Activated CD8-positive, alpha-beta T cell treated with anti-CD3 and anti-CD28 coated beads, Interleukin-2, amount 10 ng/mL, durations not matched to agents 7 days and 5 days (primary cell): ENCODE measurements at regions not wholly inside any gene's neighbourhood (a gene's known extent, or its start where the extent isn't known, plus 50 kb on each side); places are given as distances from the start of the nearest gene placed in this dataset.
"Not testable (repeated sequence)": the region's sequence is repeated elsewhere in the genome, so short reads cannot be mapped to it uniquely, and the experiment has no call there.

Experiments
- ATAC-seq: fragments of 150-1000 bp; cut with Tn5 transposase; one replicate; pipeline ENCODE4 v1.10.0; 2021; ENCODE audit warnings: moderate library complexity
- CTCF ChIA-PET: fragments of 350-600 bp; sonication (Branson Sonifier 250); formaldehyde crosslinking; loops from one replicate; lab custom pipeline; 2021; ENCODE audit warnings: antibody characterized with exemption; lab: Charles Lee
- POLR2A ChIA-PET: fragments of 350-600 bp; sonication (Branson Sonifier 250); formaldehyde crosslinking; loops from one replicate; lab custom pipeline; 2021; ENCODE audit warnings: antibody characterized with exemption; lab: Charles Lee
- DNase-seq: peaks from one replicate; pipeline ENCODE4 v3.0.0-alpha.2; 2020
- H3K27ac Mint-ChIP-seq: one replicate; pipeline ENCODE4 v1.8.0; 2021; ENCODE audit warnings: mild to moderate bottlenecking, mixed read lengths
- H3K27me3 Mint-ChIP-seq: one replicate; pipeline ENCODE4 v1.8.0; 2021; ENCODE audit warnings: low read depth, mixed read lengths
- H3K36me3 Mint-ChIP-seq: one replicate; pipeline ENCODE4 v1.8.0; 2021; ENCODE audit warnings: low read depth, mixed read lengths
- H3K4me1 Mint-ChIP-seq: one replicate; pipeline ENCODE4 v1.8.0; 2021; ENCODE audit warnings: low read depth, mixed read lengths
- H3K4me3 Mint-ChIP-seq: one replicate; pipeline ENCODE4 v1.8.0; 2021; ENCODE audit warnings: mild to moderate bottlenecking, mixed read lengths
- H3K9me3 Mint-ChIP-seq: one replicate; pipeline ENCODE4 v1.8.0; 2022; ENCODE audit warnings: mixed read lengths; ENCODE audit not compliant: insufficient read depth

DNA sequence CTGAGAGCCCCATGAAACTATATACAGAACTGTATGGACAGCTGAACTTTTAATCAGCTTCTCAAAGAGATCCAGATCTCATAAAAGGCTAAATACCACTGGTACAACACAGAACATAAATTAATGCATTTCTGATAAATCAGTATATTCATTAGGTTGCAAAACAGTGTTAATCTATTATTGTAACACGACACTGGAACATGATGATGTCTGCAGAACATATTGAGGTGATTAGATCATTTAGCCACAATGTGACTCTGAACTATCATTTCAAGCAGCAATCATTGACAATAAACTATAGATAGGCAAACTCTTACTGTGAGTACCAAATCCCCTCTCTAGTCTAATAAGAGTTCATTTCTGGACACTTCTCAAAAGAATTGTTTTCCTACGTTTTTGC lies 50.3 kb downstream of the GASK1B start:
- CTCF ChIA-PET: no interaction called here
- H3K27ac Mint-ChIP-seq: no peak overlapping the region
- no peaks in the 10 kb centered on the region for H3K36me3 Mint-ChIP-seq
- H3K9me3 Mint-ChIP-seq: no peaks in the 10 kb centered on the region
- no peaks in the 10 kb centered on the region for H3K27me3 Mint-ChIP-seq
- no peaks in the 10 kb centered on the region for H3K4me1 Mint-ChIP-seq
- no peak overlapping the region for H3K4me3 Mint-ChIP-seq
- POLR2A ChIA-PET: no interaction called here
- ATAC-seq (no peak), DNase-seq (no peak)

DNA sequence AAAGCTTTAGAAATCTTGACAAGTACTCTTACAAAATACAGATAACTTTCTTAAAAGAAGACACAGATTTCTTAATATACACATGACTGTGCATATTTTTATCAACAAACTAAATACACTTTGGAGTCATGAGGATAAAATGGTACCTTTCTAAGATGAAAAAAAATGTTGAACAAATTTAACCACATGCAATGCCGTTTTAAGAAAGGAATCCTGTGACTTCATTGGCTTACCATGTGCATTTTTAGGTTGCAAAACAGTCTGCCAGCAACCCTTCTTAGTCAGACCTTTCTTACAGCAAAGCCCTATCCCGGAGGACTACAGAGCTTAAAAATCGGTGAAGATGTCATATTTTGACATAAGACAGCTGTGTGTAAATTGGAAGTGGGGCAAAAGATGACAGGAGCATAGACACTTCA lies 51.7 kb downstream of the GASK1B start:
- Mint-ChIP-seq H3K9me3 (no peaks in the 10 kb centered on the region), H3K27ac (no peak overlapping the region), H3K4me3 (no peak overlapping the region), H3K27me3 (no peaks in the 10 kb centered on the region), H3K36me3 (no peaks in the 10 kb centered on the region), H3K4me1 (no peaks in the 10 kb centered on the region)
- ChIA-PET CTCF (no interaction called here), POLR2A (no interaction called here)
- no peak for ATAC-seq
- no peak for DNase-seq

DNA sequence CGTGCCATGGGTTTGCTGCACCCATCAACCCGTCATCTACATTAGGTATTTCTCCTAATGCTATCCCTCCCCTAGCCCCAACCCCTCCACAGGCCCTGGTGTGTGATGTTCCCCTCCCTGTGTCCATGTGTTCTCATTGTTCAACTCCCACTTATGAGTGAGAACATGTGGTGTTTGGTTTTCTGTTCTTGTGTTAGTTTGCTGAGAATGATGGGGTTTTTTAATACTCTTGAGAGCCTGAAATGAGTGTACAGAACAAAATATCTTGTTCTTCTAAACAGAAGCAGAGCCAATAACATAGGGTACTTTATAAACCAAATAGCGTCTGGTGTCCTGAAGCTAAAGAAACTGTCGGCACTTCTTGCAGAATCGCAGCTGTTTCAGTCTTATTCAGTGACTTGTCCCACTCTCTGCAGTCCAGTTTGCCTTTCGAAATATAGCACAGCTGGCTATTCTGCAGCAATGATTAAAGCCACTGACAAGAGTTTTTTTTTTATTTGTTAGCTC lies 52.1 kb downstream of the GASK1B start:
- ATAC-seq, H3K27me3 Mint-ChIP-seq, CTCF ChIA-PET: not testable (repeated sequence)

DNA sequence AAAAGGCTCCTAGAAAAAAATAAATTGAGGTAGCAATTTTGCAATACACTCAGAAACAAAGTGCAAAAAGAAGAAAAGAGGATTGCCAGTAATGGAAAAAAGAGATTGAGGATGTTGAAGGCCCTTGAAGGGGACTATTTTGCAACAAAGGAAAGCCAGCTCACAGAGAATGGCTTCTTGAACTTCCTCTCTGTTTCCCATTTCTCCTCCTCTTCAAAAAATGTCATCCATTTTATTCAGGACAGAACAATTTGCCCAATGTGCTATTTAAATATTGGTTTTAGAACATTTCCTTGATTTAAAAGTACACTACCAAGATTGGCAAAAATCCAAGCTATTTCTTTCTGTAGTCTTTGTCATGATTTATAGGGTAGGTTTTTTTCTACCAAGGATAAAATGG lies 60.2 kb downstream of the GASK1B start:
- CTCF ChIA-PET: no interaction called here
- Mint-ChIP-seq H3K36me3 (no peaks in the 10 kb centered on the region), H3K4me1 (no peaks in the 10 kb centered on the region), H3K4me3 (no peak overlapping the region), H3K27me3 (no peaks in the 10 kb centered on the region), H3K9me3 (no peaks in the 10 kb centered on the region), H3K27ac (no peak overlapping the region)
- POLR2A ChIA-PET: no interaction called here
- ATAC-seq (no peak), DNase-seq (no peak)

More for the DNA sequence above, 52.1 kb downstream of the GASK1B start:
- DNase-seq, H3K27ac Mint-ChIP-seq, H3K36me3 Mint-ChIP-seq, POLR2A ChIA-PET, H3K4me3 Mint-ChIP-seq, H3K4me1 Mint-ChIP-seq, H3K9me3 Mint-ChIP-seq: not testable (repeated sequence)

DNA sequence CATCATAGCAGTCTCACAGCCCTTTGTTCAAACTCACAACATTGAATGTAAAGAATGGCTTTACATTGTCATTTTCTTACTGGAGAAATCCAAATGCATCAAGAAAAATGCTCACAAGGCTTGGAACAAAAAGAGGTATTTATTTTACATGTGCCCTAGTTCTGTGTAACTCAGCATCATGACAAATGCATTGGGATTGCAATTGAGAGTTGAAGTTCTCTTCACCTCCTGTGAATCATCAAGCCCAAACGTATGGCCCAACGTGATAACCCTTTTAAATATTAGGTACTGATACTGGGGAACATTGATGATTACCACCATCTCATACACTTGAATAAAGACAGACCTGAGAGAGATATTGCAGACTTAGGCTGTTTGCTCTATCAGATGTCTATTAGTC lies 61.6 kb downstream of the GASK1B start:
- DNase-seq (no peak), ATAC-seq (no peak)
- Mint-ChIP-seq H3K4me3 (no peak overlapping the region), H3K4me1 (no peaks in the 10 kb centered on the region), H3K27me3 (no peaks in the 10 kb centered on the region), H3K9me3 (no peaks in the 10 kb centered on the region), H3K36me3 (no peaks in the 10 kb centered on the region), H3K27ac (no peak overlapping the region)
- POLR2A ChIA-PET: no interaction called here
- CTCF ChIA-PET: no interaction called here

DNA sequence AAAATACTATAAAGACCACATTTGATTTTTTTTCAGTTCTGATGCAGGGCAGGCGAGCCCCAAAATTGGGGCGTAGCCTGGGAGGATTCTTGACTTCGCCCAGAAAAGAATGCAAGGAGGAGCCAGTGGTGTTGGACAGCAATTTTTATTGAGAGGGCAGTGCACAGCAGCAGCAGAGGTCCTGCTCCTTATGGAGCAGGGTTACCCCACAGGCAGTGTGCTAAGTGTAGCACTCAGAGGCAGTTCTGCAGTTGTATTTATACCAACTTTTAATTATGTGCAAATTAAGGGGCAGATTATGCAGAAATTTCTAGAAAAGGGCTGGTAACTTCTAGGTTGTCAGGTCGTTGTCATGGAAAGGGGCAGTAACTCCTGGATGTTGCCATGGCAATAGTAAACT lies 69.9 kb downstream of the GASK1B start:
- ATAC-seq: no peak
- no peak for DNase-seq
- ChIA-PET POLR2A (no interaction called here), CTCF (no interaction called here)
- Mint-ChIP-seq H3K36me3 (no peaks in the 10 kb centered on the region), H3K27me3 (no peaks in the 10 kb centered on the region), H3K4me1 (no peaks in the 10 kb centered on the region), H3K9me3 (no peaks in the 10 kb centered on the region), H3K4me3 (no peak overlapping the region), H3K27ac (no peak overlapping the region)

DNA sequence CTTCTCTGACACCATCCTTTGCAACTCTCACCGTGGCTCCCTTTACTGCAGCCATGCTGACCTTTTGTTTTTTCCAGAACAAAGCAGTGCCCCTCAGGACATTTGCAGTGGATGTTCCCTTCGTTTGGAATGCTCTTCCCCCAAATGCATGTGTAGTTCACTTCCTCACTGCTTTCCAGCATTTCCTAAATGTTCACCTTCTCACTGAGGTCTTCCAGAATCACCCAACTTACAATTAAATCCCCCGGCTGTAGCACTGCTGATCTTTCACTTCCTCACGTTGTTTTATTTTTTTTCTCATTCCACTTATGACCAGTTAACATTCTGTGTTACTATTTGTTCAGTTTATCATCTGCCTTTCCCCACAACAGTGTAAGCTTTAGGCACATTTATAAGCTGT lies 73.1 kb downstream of the GASK1B start:
- no peak for ATAC-seq
- Mint-ChIP-seq H3K27me3 (no peaks in the 10 kb centered on the region), H3K36me3 (no peaks in the 10 kb centered on the region), H3K9me3 (peaks cover 3% of the 10 kb centered on the region), H3K27ac (no peak overlapping the region), H3K4me3 (no peak overlapping the region), H3K4me1 (no peaks in the 10 kb centered on the region)
- ChIA-PET POLR2A (no interaction called here), CTCF (no interaction called here)
- no peak for DNase-seq

DNA sequence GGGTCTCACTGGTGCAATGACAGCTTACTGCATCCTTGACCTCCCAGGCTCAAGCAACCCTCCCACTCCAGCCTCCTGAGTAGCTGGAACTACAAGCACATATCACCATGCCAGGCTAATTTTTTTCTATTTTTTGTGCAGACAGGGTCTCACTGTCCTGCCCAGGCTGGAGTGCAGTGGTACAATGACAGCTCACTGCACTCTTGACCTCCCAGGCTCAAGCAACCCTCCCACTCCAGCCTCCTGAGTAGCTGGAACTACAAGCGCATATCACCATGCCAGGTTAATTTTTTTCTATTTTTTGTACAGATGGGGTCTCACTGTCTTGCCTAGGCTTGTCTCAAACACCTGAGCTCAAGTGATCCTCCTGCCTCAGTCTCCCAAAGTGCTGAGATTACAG lies 74.0 kb downstream of the GASK1B start:
- no peaks in the 10 kb centered on the region for H3K4me1 Mint-ChIP-seq
- H3K36me3 Mint-ChIP-seq: no peaks in the 10 kb centered on the region
- H3K9me3 Mint-ChIP-seq: peaks cover 3% of the 10 kb centered on the region
- ChIA-PET CTCF (no interaction called here), POLR2A (no interaction called here)
- DNase-seq (no peak), ATAC-seq (no peak)
- no peak overlapping the region for H3K4me3 Mint-ChIP-seq
- H3K27me3 Mint-ChIP-seq: no peaks in the 10 kb centered on the region
- H3K27ac Mint-ChIP-seq: no peak overlapping the region

DNA sequence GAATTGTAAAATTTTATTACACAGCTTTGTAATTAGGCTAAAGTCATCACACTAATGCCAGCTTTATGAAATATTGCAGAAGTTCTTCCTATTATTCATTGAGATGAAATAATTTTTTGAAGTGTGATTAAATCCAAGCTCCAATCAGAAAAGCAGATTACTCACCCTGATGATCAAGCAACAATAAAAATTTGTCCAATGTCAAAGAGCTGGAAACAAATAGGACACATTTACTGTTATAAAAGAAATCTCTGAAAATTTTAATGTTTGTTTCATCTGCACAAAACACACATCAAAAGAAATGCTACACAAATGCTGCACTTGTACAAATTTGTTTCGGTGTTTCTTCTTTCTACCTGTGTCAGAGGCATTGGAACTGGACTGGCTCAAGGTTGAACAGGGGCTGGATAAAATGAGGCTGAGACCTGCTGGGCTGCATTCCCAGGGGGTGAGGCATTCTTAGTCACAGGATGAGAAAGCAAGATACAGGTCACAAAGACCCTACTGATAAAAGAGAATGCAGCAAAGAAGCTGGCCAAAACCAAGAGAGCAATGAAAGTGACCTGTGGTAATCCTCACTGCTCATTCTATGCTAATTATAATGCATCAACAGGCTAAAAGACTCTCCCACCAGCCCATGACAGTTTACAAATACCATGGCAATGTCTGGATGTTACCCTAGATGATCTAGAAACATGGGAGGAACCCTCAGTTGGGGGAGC lies 78.3 kb downstream of the GASK1B start:
- Mint-ChIP-seq H3K9me3 (peaks cover 6% of the 10 kb centered on the region), H3K36me3 (no peaks in the 10 kb centered on the region), H3K4me3 (no peak overlapping the region), H3K27ac (no peak overlapping the region), H3K27me3 (no peaks in the 10 kb centered on the region), H3K4me1 (no peaks in the 10 kb centered on the region)
- CTCF ChIA-PET: no interaction called here
- DNase-seq (no peak), ATAC-seq (no peak)
- POLR2A ChIA-PET: no interaction called here

DNA sequence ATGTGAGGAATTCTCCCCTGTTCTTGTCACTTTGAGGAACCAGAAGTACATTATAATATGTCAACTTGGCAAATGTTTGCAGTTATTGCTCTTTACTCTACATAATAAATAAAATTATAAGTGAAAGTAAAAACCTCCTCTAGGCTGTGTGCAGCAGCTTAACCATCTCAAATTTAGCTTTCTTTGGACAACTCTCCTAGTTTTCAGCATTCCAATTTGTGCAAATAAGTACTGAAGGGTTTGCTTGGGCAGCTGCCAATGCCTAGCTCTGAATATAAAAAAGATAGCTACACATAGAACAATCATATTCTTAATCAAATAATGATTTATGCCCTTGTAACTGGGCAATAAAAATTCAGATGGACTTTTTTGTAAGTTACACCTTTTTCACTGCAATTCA lies 82.5 kb downstream of the GASK1B start:
- ATAC-seq: no peak

DNA sequence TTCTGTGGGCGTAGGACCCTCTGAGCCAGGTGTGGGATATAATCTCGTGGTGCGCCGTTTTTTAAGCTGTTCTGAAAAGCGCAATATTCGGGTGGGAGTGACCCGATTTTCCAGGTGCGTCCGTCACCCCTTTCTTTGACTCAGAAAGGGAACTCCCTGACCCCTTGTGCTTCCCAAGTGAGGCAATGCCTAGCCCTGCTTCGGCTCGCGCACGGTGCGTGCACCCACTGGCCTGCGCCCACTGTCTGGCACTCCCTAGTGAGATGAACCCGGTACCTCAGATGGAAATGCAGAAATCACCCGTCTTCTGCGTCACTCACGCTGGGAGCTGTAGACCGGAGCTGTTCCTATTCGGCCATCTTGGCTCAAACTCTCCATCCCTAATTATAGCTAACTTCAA lies 82.9 kb downstream of the GASK1B start:
- H3K4me3 Mint-ChIP-seq, H3K9me3 Mint-ChIP-seq, CTCF ChIA-PET, H3K36me3 Mint-ChIP-seq, POLR2A ChIA-PET, H3K4me1 Mint-ChIP-seq, ATAC-seq, H3K27me3 Mint-ChIP-seq, DNase-seq, H3K27ac Mint-ChIP-seq: not testable (repeated sequence)

More for the DNA sequence above, 82.5 kb downstream of the GASK1B start:
- Mint-ChIP-seq H3K4me1 (no peaks in the 10 kb centered on the region), H3K27me3 (no peaks in the 10 kb centered on the region), H3K27ac (no peak overlapping the region), H3K9me3 (peaks cover 3% of the 10 kb centered on the region), H3K36me3 (no peaks in the 10 kb centered on the region), H3K4me3 (no peak overlapping the region)
- CTCF ChIA-PET: no interaction called here
- no peak for DNase-seq
- POLR2A ChIA-PET: no interaction called here

DNA sequence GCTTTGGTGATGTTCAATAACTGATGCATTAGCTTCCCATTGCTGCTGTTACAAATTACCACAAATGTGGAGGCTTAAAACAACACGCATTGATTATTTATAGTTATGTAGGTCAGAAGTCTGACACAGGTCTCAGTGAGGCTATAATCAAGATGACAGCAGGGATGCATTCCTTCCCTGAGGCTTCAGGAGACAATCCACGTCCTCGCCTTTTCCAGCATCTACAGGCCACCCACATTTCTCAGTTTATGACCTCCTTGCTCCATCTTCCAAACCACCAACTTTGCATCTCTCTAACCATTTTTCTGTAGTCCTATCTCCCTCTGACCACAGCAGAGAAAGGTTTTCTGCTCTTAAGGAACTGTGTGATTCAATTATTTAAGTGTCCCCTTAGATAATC lies 92.5 kb downstream of the GASK1B start:
- Mint-ChIP-seq H3K9me3 (no peaks in the 10 kb centered on the region), H3K4me1 (no peaks in the 10 kb centered on the region)

DNA sequence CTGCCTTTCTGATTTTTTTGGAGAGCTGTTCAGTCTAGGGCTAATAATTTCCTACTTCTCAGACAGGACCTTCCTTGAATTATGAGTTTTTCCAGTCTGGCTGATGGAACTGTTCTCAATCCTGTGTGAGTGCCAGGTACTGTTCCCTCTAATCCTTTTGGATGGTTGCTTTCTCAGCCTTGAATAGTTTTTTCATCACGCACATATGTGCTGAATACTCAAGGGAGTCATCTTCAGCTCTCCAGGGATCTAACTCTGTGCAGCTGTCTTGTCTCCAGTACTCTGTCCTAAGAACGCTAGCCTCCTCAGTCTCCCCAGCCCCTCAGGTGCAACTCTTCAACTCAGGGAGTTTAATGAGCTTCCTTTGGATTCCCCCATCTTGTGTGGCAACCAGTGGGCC lies 93.2 kb downstream of the GASK1B start:
- Mint-ChIP-seq H3K4me3 (no peak overlapping the region), H3K4me1 (no peaks in the 10 kb centered on the region), H3K9me3 (no peaks in the 10 kb centered on the region), H3K27ac (no peak overlapping the region), H3K36me3 (no peaks in the 10 kb centered on the region), H3K27me3 (no peaks in the 10 kb centered on the region)
- CTCF ChIA-PET: no interaction called here
- ATAC-seq: no peak
- no peak for DNase-seq
- POLR2A ChIA-PET: no interaction called here

More for the DNA sequence above, 92.5 kb downstream of the GASK1B start:
- no peak for ATAC-seq
- Mint-ChIP-seq H3K27me3 (no peaks in the 10 kb centered on the region), H3K27ac (no peak overlapping the region), H3K36me3 (no peaks in the 10 kb centered on the region), H3K4me3 (no peak overlapping the region)
- no peak for DNase-seq
- CTCF ChIA-PET: no interaction called here
- POLR2A ChIA-PET: no interaction called here
